H1 (cell line): ENCODE measurements at regions not wholly inside any gene's neighbourhood (a gene's known extent, or its start where the extent isn't known, plus 50 kb on each side); places are given as distances from the start of the nearest gene placed in this dataset.

Experiments
- CTCF ChIA-PET: fragments of 300-600 bp; sonication (Branson Sonifier 250); formaldehyde crosslinking; loops from one replicate; lab custom pipeline; 2021; ENCODE audit not compliant: partially characterized antibody; lab: Charles Lee
- POLR2A ChIA-PET: fragments of 300-600 bp; sonication (Branson Sonifier 250); formaldehyde crosslinking; loops from one replicate; lab custom pipeline; 2021; ENCODE audit warnings: inconsistent platforms; ENCODE audit not compliant: partially characterized antibody; lab: Charles Lee
- DNase-seq, 2 experiments: peaks; one replicate each; pipeline versions ENCODE4 v3.0.0 to v3.0.0-alpha.2; 2010 to 2022; ENCODE audit warnings: low spot score in 2 of 2, low read depth in 1 of 2, mixed read lengths in 1 of 2
- FAIRE-seq: peaks from 2 replicates; lab custom pipeline; 2011; peaks lifted over from hg19 to GRCh38; lab: Jason Lieb, UNC
- H2AFZ ChIP-seq: 2 replicates; pipeline ENCODE4 v1.8.1; 2012; ENCODE audit warnings: low read length, inconsistent platforms
- H2AK5ac ChIP-seq: 2 replicates; pipeline ENCODE4 v1.6.1; 2013; ENCODE audit warnings: low read depth, low read length
- H2BK120ac ChIP-seq: replicated peaks from 2 replicates; pipeline ENCODE3; 2013; ENCODE audit warnings: low read depth, low read length, inconsistent platforms
- H2BK12ac ChIP-seq: 2 replicates; pipeline ENCODE4 v1.6.1; 2013; ENCODE audit warnings: low read depth, low read length
- H2BK15ac ChIP-seq: 2 replicates; pipeline ENCODE4 v1.6.1; 2013; ENCODE audit warnings: low read length
- H2BK20ac ChIP-seq: 2 replicates; pipeline ENCODE4 v1.6.1; 2013; ENCODE audit warnings: low read length
- H2BK5ac ChIP-seq: 2 replicates; pipeline ENCODE4 v1.6.1; 2013; ENCODE audit warnings: low read depth, low read length
- H3K14ac ChIP-seq: 2 replicates; pipeline ENCODE4 v1.6.1; 2013; ENCODE audit warnings: inconsistent platforms; ENCODE audit not compliant: insufficient read length
- H3K18ac ChIP-seq: 2 replicates; pipeline ENCODE4 v1.6.1; 2013; ENCODE audit warnings: low read length; ENCODE audit errors: extremely low read depth
- H3K23ac ChIP-seq: 2 replicates; pipeline ENCODE4 v1.6.1; 2013; ENCODE audit warnings: inconsistent platforms; ENCODE audit not compliant: insufficient read length
- H3K23me2 ChIP-seq: 2 replicates; pipeline ENCODE4 v1.6.1; 2013; ENCODE audit warnings: low read depth, low read length
- H3K27ac ChIP-seq: 2 replicates; pipeline ENCODE4 v1.6.1; 2011; ENCODE audit warnings: low read depth, low read length, inconsistent platforms
- H3K27me3 ChIP-seq, 4 experiments: replicated peaks in 1 of 4; 1 replicate in 1 of 4; 2 replicates in 3 of 4; pipeline versions ENCODE4 v1.6.1 to v1.8.1; 2011 to 2013; ENCODE audit warnings: low read length in 3 of 4, mild to moderate bottlenecking in 3 of 4, inconsistent platforms in 2 of 4, mixed read lengths in 2 of 4, moderate library complexity in 1 of 4; ENCODE audit not compliant: control insufficient read depth in 3 of 4, insufficient read depth in 3 of 4; ENCODE audit errors: extremely low read depth in 1 of 4
- H3K36me3 ChIP-seq, 4 experiments: 2 replicates each; pipeline versions ENCODE4 v1.6.1 to v1.8.1; 2011 to 2013; ENCODE audit warnings: mild to moderate bottlenecking in 4 of 4, low read length in 3 of 4, moderate library complexity in 2 of 4, control low read depth in 1 of 4, inconsistent platforms in 1 of 4; ENCODE audit not compliant: insufficient read depth in 4 of 4, control insufficient read depth in 2 of 4
- H3K4ac ChIP-seq: replicated peaks from 2 replicates; pipeline ENCODE3; 2013; ENCODE audit warnings: low read length, low read depth, mixed read lengths, inconsistent platforms; ENCODE audit not compliant: insufficient read length
- H3K4me1 ChIP-seq, 4 experiments: replicated peaks in 1 of 4; 1 replicate in 1 of 4; 2 replicates in 3 of 4; pipeline versions ENCODE4 v1.6.1 to v1.8.1; 2011 to 2013; ENCODE audit warnings: low read length in 3 of 4, inconsistent platforms in 2 of 4, mixed read lengths in 1 of 4; ENCODE audit not compliant: insufficient read depth in 4 of 4, control insufficient read depth in 3 of 4
- H3K4me2 ChIP-seq, 2 experiments: 2 replicates each; pipeline versions ENCODE4 v1.6.1 to v1.8.1; 2011 to 2013; ENCODE audit warnings: low read depth in 2 of 2, low read length in 2 of 2, control low read depth in 1 of 2, inconsistent platforms in 1 of 2, mild to moderate bottlenecking in 1 of 2; ENCODE audit not compliant: insufficient read depth in 1 of 2
- H3K4me3 ChIP-seq, 4 experiments: fragments of 200-600, 300-600 bp in 1 of 4; sonication (generic), shearing (Covaris generic), sonication (Bioruptor Twin) in 1 of 4; 2 replicates each; pipeline versions ENCODE4 v1.5.1 to v1.8.1; 2011 to 2016; ENCODE audit warnings: low read length in 4 of 4, low read depth in 3 of 4, control low read depth in 2 of 4, inconsistent platforms in 2 of 4, mild to moderate bottlenecking in 2 of 4, mixed read lengths in 1 of 4, moderate library complexity in 1 of 4; ENCODE audit not compliant: insufficient read depth in 2 of 4; ENCODE audit errors: extremely low read depth in 1 of 4
- H3K56ac ChIP-seq: replicated peaks from 2 replicates; pipeline ENCODE3; 2013; ENCODE audit warnings: low read depth, mild to moderate bottlenecking, mixed read lengths, low read length, inconsistent platforms; ENCODE audit not compliant: insufficient read length
- H3K79me1 ChIP-seq: 2 replicates; pipeline ENCODE4 v1.6.1; 2013; ENCODE audit warnings: low read depth, low read length, control low read depth
- H3K79me2 ChIP-seq, 2 experiments: 2 replicates each; pipeline versions ENCODE4 v1.6.1 to v1.8.1; 2012 to 2013; ENCODE audit warnings: low read length in 2 of 2, mild to moderate bottlenecking in 2 of 2, inconsistent platforms in 1 of 2; ENCODE audit not compliant: insufficient read depth in 2 of 2, control insufficient read depth in 1 of 2
- H3K9ac ChIP-seq, 4 experiments: replicated peaks in 1 of 4; 1 replicate in 1 of 4; 2 replicates in 3 of 4; pipeline versions ENCODE4 v1.6.1 to v1.8.1; 2011 to 2013; ENCODE audit warnings: low read depth in 3 of 4, low read length in 3 of 4, control low read depth in 2 of 4, mild to moderate bottlenecking in 2 of 4, moderate library complexity in 2 of 4, inconsistent platforms in 1 of 4; ENCODE audit errors: extremely low read depth in 1 of 4
- H3K9me3 ChIP-seq, 2 experiments: 2 replicates each; pipeline versions ENCODE4 v1.6.1 to v1.8.1; 2012 to 2013; ENCODE audit warnings: mild to moderate bottlenecking in 2 of 2, moderate library complexity in 2 of 2, control low read depth in 1 of 2, inconsistent platforms in 1 of 2, low read depth in 1 of 2, low read length in 1 of 2, mixed read lengths in 1 of 2; ENCODE audit not compliant: insufficient read depth in 2 of 2
- H4K20me1 ChIP-seq, 2 experiments: replicated peaks in 1 of 2; 2 replicates each; pipeline versions ENCODE3 to v1.8.1; 2011 to 2013; ENCODE audit warnings: inconsistent platforms in 2 of 2, low read length in 2 of 2, mild to moderate bottlenecking in 1 of 2; ENCODE audit not compliant: insufficient read depth in 2 of 2, control insufficient read depth in 1 of 2
- H4K5ac ChIP-seq: 2 replicates; pipeline ENCODE4 v1.6.1; 2013; ENCODE audit warnings: low read length, low read depth, mixed read lengths, inconsistent platforms; ENCODE audit not compliant: insufficient read length
- H4K8ac ChIP-seq: 2 replicates; pipeline ENCODE4 v1.8.0; 2013; ENCODE audit warnings: mild to moderate bottlenecking, moderate library complexity, low read length, inconsistent platforms; ENCODE audit not compliant: insufficient read depth; ENCODE audit errors: extremely low read depth
- H4K91ac ChIP-seq: replicated peaks from 2 replicates; pipeline ENCODE3; 2013; ENCODE audit warnings: low read length, mixed read lengths, inconsistent platforms; ENCODE audit not compliant: insufficient read length
- BCL11A ChIP-seq, 2 experiments: IDR thresholded peaks; one replicate each; pipeline ENCODE4 v1.6.1; 2011; ENCODE audit warnings: low read depth in 2 of 2, low read length in 2 of 2, mild to moderate bottlenecking in 2 of 2
- KDM5A ChIP-seq: fragments of 200-600 bp; IDR thresholded peaks from 2 replicates; pipeline ENCODE4 v1.7.1; 2012; ENCODE audit warnings: mild to moderate bottlenecking, low read length, inconsistent platforms, mixed read lengths
- POLR2AphosphoS5 ChIP-seq: IDR thresholded peaks from 2 replicates; pipeline ENCODE4 v1.6.1; 2011; ENCODE audit warnings: low read depth, low read length
- RAD21 ChIP-seq, 2 experiments: IDR thresholded peaks in 1 of 2; conservative IDR thresholded peaks in 1 of 2; 2 replicates each; pipeline ENCODE4 v1.6.1; 2011; ENCODE audit warnings: low read depth in 2 of 2, low read length in 2 of 2, improper control_type of control experiment in 1 of 2, inconsistent platforms in 1 of 2, mild to moderate bottlenecking in 1 of 2, moderate library complexity in 1 of 2
- RBBP5 ChIP-seq: IDR thresholded peaks from 2 replicates; pipeline ENCODE4 v1.7.1; 2012; ENCODE audit warnings: low read depth, mild to moderate bottlenecking, inconsistent platforms, low read length, moderate library complexity, borderline replicate concordance
- RFX5 ChIP-seq: IDR thresholded peaks from 2 replicates; pipeline ENCODE4 v1.6.1; 2011; ENCODE audit warnings: low read depth, low read length, improper control_type of control experiment, borderline replicate concordance
- SAP30 ChIP-seq: fragments of 300-600 bp; sonication (generic); IDR thresholded peaks from 2 replicates; pipeline ENCODE4 v1.7.1; 2012; ENCODE audit warnings: low read length, moderate library complexity, mild to moderate bottlenecking, inconsistent platforms; ENCODE audit not compliant: insufficient read depth, insufficient replicate concordance
- TAF1 ChIP-seq: IDR thresholded peaks from 2 replicates; pipeline ENCODE4 v1.6.1; 2011; ENCODE audit warnings: mild to moderate bottlenecking, low read depth, low read length
- TEAD4 ChIP-seq: IDR thresholded peaks from 2 replicates; pipeline ENCODE4 v1.6.1; 2012; ENCODE audit warnings: low read depth, low read length, inconsistent platforms, mixed read lengths
- ZNF274 ChIP-seq: IDR thresholded peaks from 2 replicates; pipeline ENCODE4 v1.7.0; 2012; ENCODE audit warnings: low read length, borderline replicate concordance; ENCODE audit errors: extremely low read depth
- WGBS, 2 experiments: shearing (Covaris generic) in 1 of 2; methylation state at CpG; one replicate each; pipeline versions ENCODE4 v1.1.6 to v1.1.7; 2013 to 2015; ENCODE audit warnings: low lambda C conversion rate in 2 of 2, mixed read lengths in 2 of 2, inconsistent platforms in 1 of 2, low coverage in 1 of 2, missing lambda C conversion rate in 1 of 2; ENCODE audit not compliant: insufficient replicate concordance in 2 of 2, insufficient coverage in 1 of 2, insufficient read length in 1 of 2; ENCODE audit errors: extremely low coverage in 1 of 2, missing lambda C conversion rate in 1 of 2; 5-methylcytosine and 5-hydroxymethylcytosine counted together
- TF ChIP-seq, protein P1 (sequence below), 3 experiments: IDR thresholded peaks; 1 replicate in 2 of 3; 2 replicates in 1 of 3; pipeline versions ENCODE4 v1.5.1 to v1.6.1; 2011; ENCODE audit warnings: low read length in 3 of 3, mild to moderate bottlenecking in 3 of 3, inconsistent platforms in 2 of 3, low read depth in 1 of 3, moderate library complexity in 1 of 3; ENCODE audit not compliant: insufficient read depth in 1 of 3; ENCODE audit errors: control extremely low read depth in 1 of 3

DNA sequence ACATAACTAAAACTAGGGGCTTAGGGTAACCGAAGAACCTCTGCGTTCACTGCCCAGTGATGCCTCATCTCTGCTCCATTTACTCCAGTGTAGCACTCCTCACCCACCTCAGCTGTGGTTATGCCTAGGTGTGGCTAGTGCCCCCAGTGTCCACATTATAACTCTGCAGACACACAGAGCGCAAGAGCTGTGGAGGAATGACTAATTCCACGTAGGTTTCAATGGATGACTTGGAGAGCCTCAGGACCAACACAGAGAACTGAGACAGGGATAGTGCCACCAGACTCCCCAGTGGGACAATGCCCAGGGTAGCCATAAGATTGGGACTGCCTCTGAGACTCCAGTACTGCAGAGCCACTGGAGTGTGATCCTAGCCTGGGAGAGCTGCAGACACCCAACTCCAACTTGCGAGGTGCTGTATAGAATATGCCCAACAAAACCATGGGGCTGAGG lies 542.4 kb upstream of the DIPK2B start:
- H3K9ac ChIP-seq: no peak overlapping the region
- POLR2A ChIA-PET: interaction anchor here (0.9 to 1.1 kb wide), 2 partner anchors 20 to 32 kb away, joined by 3 read pairs; no protein-coding TSS in a partner anchor
- CTCF ChIA-PET: interaction anchor here (1.0 kb wide), 1 partner anchor 28 kb away, joined by 3 read pairs; no protein-coding TSS in a partner anchor
- no peak for TF ChIP-seq RFX5
- TF ChIP-seq POLR2AphosphoS5: 0 out of 2 replicates have a peak, but pooled peaks have one; percentile 16
- TF ChIP-seq SAP30: no peak
- TF ChIP-seq BCL11A (IDR thresholded peaks at IDR 0.05; ENCODE audit: low read depth in 2 of 2, low read length in 2 of 2): no peak
- TF ChIP-seq ZNF274: no peak
- no peak for TF ChIP-seq TAF1
- no peak for TF ChIP-seq TEAD4
- TF ChIP-seq RBBP5: no peak
- TF ChIP-seq, protein P1, sequence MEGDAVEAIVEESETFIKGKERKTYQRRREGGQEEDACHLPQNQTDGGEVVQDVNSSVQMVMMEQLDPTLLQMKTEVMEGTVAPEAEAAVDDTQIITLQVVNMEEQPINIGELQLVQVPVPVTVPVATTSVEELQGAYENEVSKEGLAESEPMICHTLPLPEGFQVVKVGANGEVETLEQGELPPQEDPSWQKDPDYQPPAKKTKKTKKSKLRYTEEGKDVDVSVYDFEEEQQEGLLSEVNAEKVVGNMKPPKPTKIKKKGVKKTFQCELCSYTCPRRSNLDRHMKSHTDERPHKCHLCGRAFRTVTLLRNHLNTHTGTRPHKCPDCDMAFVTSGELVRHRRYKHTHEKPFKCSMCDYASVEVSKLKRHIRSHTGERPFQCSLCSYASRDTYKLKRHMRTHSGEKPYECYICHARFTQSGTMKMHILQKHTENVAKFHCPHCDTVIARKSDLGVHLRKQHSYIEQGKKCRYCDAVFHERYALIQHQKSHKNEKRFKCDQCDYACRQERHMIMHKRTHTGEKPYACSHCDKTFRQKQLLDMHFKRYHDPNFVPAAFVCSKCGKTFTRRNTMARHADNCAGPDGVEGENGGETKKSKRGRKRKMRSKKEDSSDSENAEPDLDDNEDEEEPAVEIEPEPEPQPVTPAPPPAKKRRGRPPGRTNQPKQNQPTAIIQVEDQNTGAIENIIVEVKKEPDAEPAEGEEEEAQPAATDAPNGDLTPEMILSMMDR (IDR thresholded peaks at IDR 0.05; ENCODE audit: control extremely low read depth in 1 of 3, insufficient read depth in 1 of 3, low read depth in 1 of 3, low read length in 3 of 3): peak; percentile 9 to 50 (median 30); a peak in 3 of 4 replicates
- no peak for TF ChIP-seq KDM5A
- peak; percentile 26 to 47; a peak in 2 of 4 replicates for TF ChIP-seq RAD21 (IDR thresholded peaks at IDR 0.05 in 1 of 2, conservative IDR thresholded peaks at IDR 0.05 in 1 of 2; ENCODE audit: low read depth in 2 of 2, low read length in 2 of 2)

More for the DNA sequence above, 542.4 kb upstream of the DIPK2B start:
- no peaks in the 10 kb centered on the region for H3K79me1 ChIP-seq
- H3K4me3 ChIP-seq: no peak overlapping the region
- no peak overlapping the region for H3K27ac ChIP-seq
- 81% methylated on average over 4 of the region's 5 CpGs; no CpG with 5 or more reads in 1 of the 2 experiments for WGBS, 2 experiments
- H3K56ac ChIP-seq: no peak overlapping the region
- peaks cover 0 to 33% (median 8%) of the 10 kb centered on the region in 4 experiments; a peak in 4 of 8 replicates for H3K36me3 ChIP-seq
- no peak overlapping the region for H2BK15ac ChIP-seq
- H4K8ac ChIP-seq: no peak overlapping the region
- no peak overlapping the region for H2BK12ac ChIP-seq
- no peaks in the 10 kb centered on the region for H3K9me3 ChIP-seq
- H2AFZ ChIP-seq: no peak overlapping the region
- no peak overlapping the region for H3K4ac ChIP-seq
- no peak overlapping the region for H2BK120ac ChIP-seq
- no peak overlapping the region for H3K4me2 ChIP-seq
- no peaks in the 10 kb centered on the region for H3K4me1 ChIP-seq
- no peaks in the 10 kb centered on the region for H3K27me3 ChIP-seq
- no peak overlapping the region for H3K14ac ChIP-seq
- H3K23ac ChIP-seq: no peak overlapping the region
- H3K23me2 ChIP-seq: no peaks in the 10 kb centered on the region
- no peak overlapping the region for H4K5ac ChIP-seq
- no peak overlapping the region for H2BK5ac ChIP-seq
- H4K20me1 ChIP-seq: no peaks in the 10 kb centered on the region
- H4K91ac ChIP-seq: no peak overlapping the region
- H2AK5ac ChIP-seq: no peak overlapping the region
- FAIRE-seq (peak; percentile 83), DNase-seq (no peak)
- no peaks in the 10 kb centered on the region for H3K79me2 ChIP-seq
- H2BK20ac ChIP-seq: no peak overlapping the region
- H3K18ac ChIP-seq: no peak overlapping the region
